ENCODE measurements at regions not wholly inside any gene's neighbourhood (a gene's known extent, or its start where the extent isn't known, plus 50 kb on each side); places are given as distances from the start of the nearest gene placed in this dataset.
A peak's percentile ranks its signal among the peaks of the same experiment; 100 is the strongest.

GRCh38 chr17:70644096-70644495 is 474.8 kb downstream of the KCNJ2 start:
- no peak for ATAC-seq (ENCODE audit: poor library complexity)
- intact Hi-C loops (cut with DNase I), result no loop called here
- no peak for DNase-seq

- DNase-seq, result no peak
- intact Hi-C loops (cut with DNase I), result no loop called here
- ATAC-seq (ENCODE audit: poor library complexity), result no peak
These were observed 477.3 kb downstream of the KCNJ2 start for GRCh38 chr17:70646673-70647072.

- intact Hi-C loops (cut with DNase I), result no loop called here
These were observed 478.8 kb downstream of the KCNJ2 start for GRCh38 chr17:70648166-70648565.

GRCh38 chr17:70653850-70654249 is 484.5 kb downstream of the KCNJ2 start:
- DNase-seq (no peak), ATAC-seq (ENCODE audit: poor library complexity) (no peak)
- intact Hi-C loops (cut with DNase I), result no loop called here

More at GRCh38 chr17:70648166-70648565, 478.8 kb downstream of the KCNJ2 start:
- DNase-seq, result no peak
- ATAC-seq (ENCODE audit: poor library complexity), result no peak

GRCh38 chr17:70654706-70655105 is 485.4 kb downstream of the KCNJ2 start:
- ATAC-seq (ENCODE audit: poor library complexity), result no peak
- no peak for DNase-seq
- intact Hi-C loops (cut with DNase I), result no loop called here

GRCh38 chr17:70655176-70655958 is 486.0 kb downstream of the KCNJ2 start:
- intact Hi-C loops (cut with DNase I), result no loop called here
- DNase-seq (no peak), ATAC-seq (ENCODE audit: poor library complexity) (no peak)

GRCh38 chr17:70658317-70658716 is 489.0 kb downstream of the KCNJ2 start:
- DNase-seq (no peak), ATAC-seq (ENCODE audit: poor library complexity) (no peak)
- intact Hi-C loops (cut with DNase I), result no loop called here

GRCh38 chr17:70658840-70659239 is 489.5 kb downstream of the KCNJ2 start:
- no peak for ATAC-seq (ENCODE audit: poor library complexity)
- DNase-seq, result no peak
- intact Hi-C loops (cut with DNase I), result no loop called here

GRCh38 chr17:70661342-70662222 is 492.2 kb downstream of the KCNJ2 start:
- no peak for DNase-seq
- ATAC-seq (ENCODE audit: poor library complexity), result peak; percentile 18
- intact Hi-C loops (cut with DNase I), result no loop called here

- intact Hi-C loops (cut with DNase I), result no loop called here
- ATAC-seq (ENCODE audit: poor library complexity), result no peak
- no peak for DNase-seq
These were observed 499.1 kb downstream of the KCNJ2 start for GRCh38 chr17:70668276-70668937.

GRCh38 chr17:70668938-70669778 is 499.8 kb downstream of the KCNJ2 start:
- ATAC-seq (ENCODE audit: poor library complexity) (no peak), DNase-seq (no peak)
- intact Hi-C loops (cut with DNase I), result no loop called here

- intact Hi-C loops (cut with DNase I), result no loop called here
- no peak for ATAC-seq (ENCODE audit: poor library complexity)
- DNase-seq, result no peak
These were observed 504.7 kb downstream of the KCNJ2 start for GRCh38 chr17:70674061-70674460.

- intact Hi-C loops (cut with DNase I), result no loop called here
- ATAC-seq (ENCODE audit: poor library complexity) (no peak), DNase-seq (no peak)
These were observed 505.8 kb downstream of the KCNJ2 start for GRCh38 chr17:70675070-70675590.

GRCh38 chr17:70677783-70678647 is 508.7 kb downstream of the KCNJ2 start:
- intact Hi-C loops (cut with DNase I), result no loop called here
- no peak for ATAC-seq (ENCODE audit: poor library complexity)
- no peak for DNase-seq

- DNase-seq, result no peak
- ATAC-seq (ENCODE audit: poor library complexity), result no peak
- intact Hi-C loops (cut with DNase I), result no loop called here
These were observed 509.6 kb downstream of the KCNJ2 start for GRCh38 chr17:70678889-70679288.

- intact Hi-C loops (cut with DNase I), result no loop called here
These were observed 514.6 kb downstream of the KCNJ2 start for GRCh38 chr17:70683936-70684335.

GRCh38 chr17:70687421-70687820 is 518.1 kb downstream of the KCNJ2 start:
- ATAC-seq (ENCODE audit: poor library complexity), result no peak
- no peak for DNase-seq
- intact Hi-C loops (cut with DNase I), result no loop called here

More at GRCh38 chr17:70683936-70684335, 514.6 kb downstream of the KCNJ2 start:
- ATAC-seq (ENCODE audit: poor library complexity) (no peak), DNase-seq (no peak)

Measured in Right ventricle myocardium superior (tissue), 1 donor.